Gastrocnemius medialis (tissue), 4 donors: ENCODE measurements at regions not wholly inside any gene's neighbourhood (a gene's known extent, or its start where the extent isn't known, plus 50 kb on each side); places are given as distances from the start of the nearest gene placed in this dataset.
A peak's percentile ranks its signal among the peaks of the same experiment; 100 is the strongest.

Experiments used
- ATAC-seq, 2 donors: fragments of 150-250 bp; one replicate each; pipeline ENCODE4 v1.9.1; 2016
- DNase-seq, 2 donors: peaks; one replicate each; pipeline ENCODE4 v3.0.0-alpha.2; 2019
- H3K27ac ChIP-seq, 4 donors: fragments of 200-600 bp; sonication (generic); 1 replicate in 1 of 4; 2 replicates in 3 of 4; pipeline ENCODE4 v1.5.1; 2016 to 2018; ENCODE audit warnings: mild to moderate bottlenecking in 2 of 4, moderate library complexity in 1 of 4
- H3K27me3 ChIP-seq, 3 donors: fragments of 200-600 bp; sonication (generic) in 2 of 3; 1 replicate in 1 of 3; 2 replicates in 2 of 3; pipeline versions ENCODE4 v1.5.1 to v1.6.0; 2016 to 2019; ENCODE audit warnings: mild to moderate bottlenecking in 1 of 3, moderate library complexity in 1 of 3
- H3K36me3 ChIP-seq, 2 donors: fragments of 200-600 bp; sonication (generic) in 1 of 2; one replicate each; pipeline ENCODE4 v1.5.1; 2017 to 2018
- H3K4me1 ChIP-seq, 2 donors: fragments of 200-600 bp; sonication (generic) in 1 of 2; one replicate each; pipeline ENCODE4 v1.5.1; 2016 to 2017; ENCODE audit warnings: mild to moderate bottlenecking in 2 of 2
- H3K4me3 ChIP-seq, 4 donors: fragments of 200-600 bp; sonication (generic) in 3 of 4; 1 replicate in 1 of 4; 2 replicates in 3 of 4; pipeline ENCODE4 v1.5.1; 2016 to 2019; ENCODE audit warnings: mild to moderate bottlenecking in 2 of 4
- H3K9me3 ChIP-seq, 3 donors: fragments of 200-600 bp; sonication (generic) in 2 of 3; 1 replicate in 1 of 3; 2 replicates in 2 of 3; pipeline ENCODE4 v1.5.1; 2016 to 2019
- POLR2A ChIP-seq, 2 donors: fragments of 450-650 bp; IDR thresholded peaks; one replicate each; pipeline ENCODE4 v1.6.1; 2017; ENCODE audit warnings: antibody characterized with exemption in 2 of 2, mild to moderate bottlenecking in 2 of 2, moderate library complexity in 2 of 2
- in situ Hi-C, 4 donors: fragments of 200-750 bp; cut with MboI; loops; one replicate each; pipeline versions ENCODE4 v1.15.0 to v1.8.0; 2017; ENCODE audit warnings: low sequenced_read_pairs in 4 of 4
- intact Hi-C: fragments of 100-400 bp; cut with DNase I; formaldehyde crosslinking; loops from one replicate; pipeline ENCODE4 v1.15.1; 2023; ENCODE audit warnings: low total_unique reads
- TF ChIP-seq, protein P1 (sequence below), 5 experiments: fragments of 450-650 bp in 3 of 5; fragments of 200-600 bp in 2 of 5; sonication (generic) in 2 of 5; IDR thresholded peaks in 4 of 5; conservative IDR thresholded peaks in 1 of 5; 1 replicate in 4 of 5; 2 replicates in 1 of 5; pipeline ENCODE4 v1.5.1; 2016 to 2019; ENCODE audit warnings: antibody characterized with exemption in 5 of 5, mild to moderate bottlenecking in 3 of 5, moderate library complexity in 3 of 5

DNA sequence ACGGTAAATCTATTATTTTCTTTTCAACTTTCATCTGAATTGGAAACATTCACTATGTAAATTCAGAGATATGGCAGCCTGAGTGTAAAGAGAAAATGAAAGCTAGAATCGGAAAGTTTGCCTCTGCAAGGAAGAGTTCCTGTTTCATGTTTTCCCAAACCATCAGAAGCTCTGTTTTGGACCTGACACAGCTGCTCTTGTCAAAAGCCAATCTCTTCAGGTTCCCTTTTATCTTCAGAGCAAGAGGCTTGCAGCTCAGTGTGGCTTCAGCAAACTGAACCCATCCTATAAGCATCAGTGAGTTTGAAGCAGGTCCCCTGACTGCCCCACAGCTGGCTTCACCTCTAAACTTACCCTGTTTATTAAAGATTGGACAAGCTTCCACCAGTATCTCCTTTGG, 1099.7 kb downstream of the DTWD2 start:
- DNase-seq: no peak
- no peaks in the 10 kb centered on the region for H3K36me3 ChIP-seq
- ATAC-seq: no peak
- H3K4me1 ChIP-seq: no peaks in the 10 kb centered on the region
- H3K4me3 ChIP-seq: peak overlapping the region; percentile 1 to 30 (median 12)
- no peaks in the 10 kb centered on the region for H3K9me3 ChIP-seq
- in situ Hi-C loops (no loop called here), intact Hi-C loops (no loop called here)
- no peak overlapping the region for H3K27ac ChIP-seq
- TF ChIP-seq, protein P1, sequence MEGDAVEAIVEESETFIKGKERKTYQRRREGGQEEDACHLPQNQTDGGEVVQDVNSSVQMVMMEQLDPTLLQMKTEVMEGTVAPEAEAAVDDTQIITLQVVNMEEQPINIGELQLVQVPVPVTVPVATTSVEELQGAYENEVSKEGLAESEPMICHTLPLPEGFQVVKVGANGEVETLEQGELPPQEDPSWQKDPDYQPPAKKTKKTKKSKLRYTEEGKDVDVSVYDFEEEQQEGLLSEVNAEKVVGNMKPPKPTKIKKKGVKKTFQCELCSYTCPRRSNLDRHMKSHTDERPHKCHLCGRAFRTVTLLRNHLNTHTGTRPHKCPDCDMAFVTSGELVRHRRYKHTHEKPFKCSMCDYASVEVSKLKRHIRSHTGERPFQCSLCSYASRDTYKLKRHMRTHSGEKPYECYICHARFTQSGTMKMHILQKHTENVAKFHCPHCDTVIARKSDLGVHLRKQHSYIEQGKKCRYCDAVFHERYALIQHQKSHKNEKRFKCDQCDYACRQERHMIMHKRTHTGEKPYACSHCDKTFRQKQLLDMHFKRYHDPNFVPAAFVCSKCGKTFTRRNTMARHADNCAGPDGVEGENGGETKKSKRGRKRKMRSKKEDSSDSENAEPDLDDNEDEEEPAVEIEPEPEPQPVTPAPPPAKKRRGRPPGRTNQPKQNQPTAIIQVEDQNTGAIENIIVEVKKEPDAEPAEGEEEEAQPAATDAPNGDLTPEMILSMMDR (IDR thresholded peaks at IDR 0.05 in 4 of 5, conservative IDR thresholded peaks at IDR 0.05 in 1 of 5): no peak
- TF ChIP-seq POLR2A (IDR thresholded peaks at IDR 0.05): no peak
- no peaks in the 10 kb centered on the region for H3K27me3 ChIP-seq

DNA sequence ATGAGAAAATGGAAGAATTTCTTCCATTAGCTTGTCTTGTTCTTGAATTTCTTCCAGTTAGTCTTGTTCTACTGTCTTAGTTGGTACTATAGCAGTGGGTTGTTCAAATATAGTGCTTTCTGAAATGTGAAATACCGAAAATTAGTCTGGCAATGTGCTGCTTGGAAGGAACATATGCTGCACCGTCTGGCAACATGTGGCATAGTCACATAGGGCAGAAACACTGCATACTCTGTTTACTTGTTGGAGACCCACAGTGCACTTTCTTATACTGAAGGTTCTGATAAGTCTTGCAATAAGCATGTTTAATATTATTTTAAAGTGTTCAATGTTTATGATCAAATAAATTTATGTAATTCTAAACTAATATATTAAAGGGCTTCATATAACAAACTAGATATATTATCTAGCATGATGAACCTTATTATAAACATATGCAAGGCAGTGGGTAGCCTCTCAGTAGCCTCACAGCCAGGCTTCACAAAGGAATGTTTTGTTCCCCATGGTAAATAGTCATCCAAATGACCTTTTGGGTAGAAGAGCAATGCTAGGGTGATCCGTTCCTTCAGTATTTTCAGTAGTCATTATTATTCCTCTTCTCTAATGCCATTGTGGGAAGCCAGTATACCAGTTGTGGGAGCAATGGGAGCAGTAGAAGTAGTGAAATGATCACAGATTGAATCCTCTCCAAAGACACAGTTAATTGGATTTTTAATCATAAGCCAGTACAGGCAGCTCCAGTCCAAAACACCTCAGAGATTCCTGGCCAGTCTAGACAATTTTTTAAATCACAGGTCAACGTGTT, 1106.7 kb downstream of the DTWD2 start:
- Histone ChIP-seq H3K4me3 (no peak overlapping the region), H3K4me1 (no peaks in the 10 kb centered on the region), H3K9me3 (no peaks in the 10 kb centered on the region), H3K36me3 (no peaks in the 10 kb centered on the region), H3K27ac (no peak overlapping the region), H3K27me3 (no peaks in the 10 kb centered on the region)
- ATAC-seq (no peak), DNase-seq (no peak)
- intact Hi-C loops: no loop called here
- in situ Hi-C loops: no loop called here
- TF ChIP-seq POLR2A (IDR thresholded peaks at IDR 0.05): no peak
- TF ChIP-seq, protein P1 (IDR thresholded peaks at IDR 0.05 in 4 of 5, conservative IDR thresholded peaks at IDR 0.05 in 1 of 5): no peak

DNA sequence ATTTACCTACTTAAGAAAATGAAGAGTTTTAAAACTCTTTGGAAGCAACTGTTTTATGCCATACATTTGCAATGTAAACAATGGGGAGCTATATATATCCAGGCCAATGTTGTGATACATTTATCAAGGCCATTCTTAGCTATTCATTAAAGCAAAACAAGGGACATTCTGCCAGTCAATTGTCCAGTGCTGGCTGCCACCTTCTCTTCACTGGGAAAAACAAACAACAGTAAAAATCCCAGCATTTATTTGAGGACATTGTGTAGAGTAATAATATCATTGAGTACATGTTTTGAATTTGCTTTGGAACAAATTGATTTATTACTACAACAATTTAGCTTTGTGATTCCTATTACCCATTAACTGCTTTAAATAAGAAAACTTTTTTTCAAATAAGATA, 1107.4 kb downstream of the DTWD2 start:
- Histone ChIP-seq H3K27me3 (no peaks in the 10 kb centered on the region), H3K4me3 (no peak overlapping the region), H3K36me3 (no peaks in the 10 kb centered on the region), H3K4me1 (no peaks in the 10 kb centered on the region), H3K27ac (no peak overlapping the region), H3K9me3 (no peaks in the 10 kb centered on the region)
- DNase-seq: no peak
- in situ Hi-C loops (no loop called here), intact Hi-C loops (no loop called here)
- ATAC-seq: no peak
- TF ChIP-seq POLR2A (IDR thresholded peaks at IDR 0.05): no peak
- TF ChIP-seq, protein P1 (IDR thresholded peaks at IDR 0.05 in 4 of 5, conservative IDR thresholded peaks at IDR 0.05 in 1 of 5): no peak

DNA sequence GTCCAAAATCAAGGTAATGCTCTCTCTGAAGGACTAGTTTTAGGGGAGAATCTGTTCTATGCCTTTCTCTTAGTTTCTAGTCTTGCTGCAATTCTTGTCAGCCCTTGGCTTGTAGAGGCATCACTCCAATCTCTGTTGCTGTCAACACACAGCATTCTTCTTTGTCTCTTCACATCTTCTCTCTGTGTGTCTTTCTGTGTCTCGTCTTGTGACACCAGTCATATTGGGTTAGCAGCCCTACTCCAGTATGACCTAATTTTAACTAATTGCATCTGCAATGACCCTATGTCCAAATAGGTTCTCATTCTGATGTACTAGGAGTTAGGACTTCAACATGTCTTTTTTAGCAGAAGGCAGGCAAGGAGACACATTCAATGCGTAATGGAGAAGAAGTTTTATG, 1110.6 kb downstream of the DTWD2 start:
- TF ChIP-seq POLR2A (IDR thresholded peaks at IDR 0.05): no peak
- TF ChIP-seq, protein P1 (IDR thresholded peaks at IDR 0.05 in 4 of 5, conservative IDR thresholded peaks at IDR 0.05 in 1 of 5): no peak
- ATAC-seq: no peak
- intact Hi-C loops: no loop called here
- H3K9me3 ChIP-seq: no peaks in the 10 kb centered on the region
- no peaks in the 10 kb centered on the region for H3K27me3 ChIP-seq
- in situ Hi-C loops: no loop called here
- H3K27ac ChIP-seq: no peak overlapping the region
- no peaks in the 10 kb centered on the region for H3K36me3 ChIP-seq
- no peak overlapping the region for H3K4me3 ChIP-seq
- DNase-seq: no peak
- no peaks in the 10 kb centered on the region for H3K4me1 ChIP-seq
